ENCODE measurements at regions not wholly inside any gene's neighbourhood (a gene's known extent, or its start where the extent isn't known, plus 50 kb on each side); places are given as distances from the start of the nearest gene placed in this dataset.

- Histone ChIP-seq H3K4me1 (no peaks in the 10 kb centered on the region), H3K9me3 (no peaks in the 10 kb centered on the region), H3K4me3 (replicated peaks in 1 of 3) (no peak overlapping the region), H3K27me3 (no peaks in the 10 kb centered on the region), H3K36me3 (no peaks in the 10 kb centered on the region), H3K27ac (no peak overlapping the region)
- WGBS, 2 donors = 88 to 89% methylated on average over 2 of the region's 2 CpGs
- TF ChIP-seq CTCF (IDR thresholded peaks at IDR 0.05) (no peak), POLR2A (IDR thresholded peaks at IDR 0.05) (no peak)
- intact Hi-C loops (cut with DNase I) = no loop called here
- DNase-seq = no peak
Observed at GRCh38 chr3:1019157-1019556, 73.7 kb upstream of the CNTN6 start.

- DNase-seq = no peak
- intact Hi-C loops (cut with DNase I) = no loop called here
- no peak overlapping the region for H3K4me3 ChIP-seq (replicated peaks in 1 of 3)
- H3K27ac ChIP-seq = no peak overlapping the region
- no peaks in the 10 kb centered on the region for H3K36me3 ChIP-seq
- H3K9me3 ChIP-seq = no peaks in the 10 kb centered on the region
- H3K4me1 ChIP-seq = no peaks in the 10 kb centered on the region
- TF ChIP-seq POLR2A (IDR thresholded peaks at IDR 0.05) = no peak
- TF ChIP-seq CTCF (IDR thresholded peaks at IDR 0.05) = no peak
- WGBS, 2 donors = 85 to 93% methylated on average over 2 of the region's 2 CpGs
- H3K27me3 ChIP-seq = no peaks in the 10 kb centered on the region
Observed at GRCh38 chr3:1026395-1026794, 66.4 kb upstream of the CNTN6 start.

- no peaks in the 10 kb centered on the region for H3K36me3 ChIP-seq
- no peak overlapping the region for H3K4me3 ChIP-seq (replicated peaks in 1 of 3)
- DNase-seq = no peak
- intact Hi-C loops (cut with DNase I) = no loop called here
- no peak overlapping the region for H3K27ac ChIP-seq
- H3K4me1 ChIP-seq = no peaks in the 10 kb centered on the region
- 74% methylated on average over 4 of the region's 4 CpGs for WGBS, 2 donors
- H3K27me3 ChIP-seq = no peaks in the 10 kb centered on the region
- no peak for TF ChIP-seq CTCF (IDR thresholded peaks at IDR 0.05)
- TF ChIP-seq POLR2A (IDR thresholded peaks at IDR 0.05) = no peak
- H3K9me3 ChIP-seq = no peaks in the 10 kb centered on the region
Observed at GRCh38 chr3:1036207-1036826, 56.5 kb upstream of the CNTN6 start.

GRCh38 chr3:1037631-1038030, 55.2 kb upstream of the CNTN6 start:
- intact Hi-C loops (cut with DNase I) = no loop called here
- WGBS, 2 donors = 90 to 92% methylated on average over 5 of the region's 5 CpGs
- no peaks in the 10 kb centered on the region for H3K9me3 ChIP-seq

More at GRCh38 chr3:1037631-1038030, 55.2 kb upstream of the CNTN6 start:
- H3K4me1 ChIP-seq = no peaks in the 10 kb centered on the region
- TF ChIP-seq POLR2A (IDR thresholded peaks at IDR 0.05) = no peak
- TF ChIP-seq CTCF (IDR thresholded peaks at IDR 0.05) = no peak
- H3K36me3 ChIP-seq = no peaks in the 10 kb centered on the region
- no peaks in the 10 kb centered on the region for H3K27me3 ChIP-seq
- no peak for DNase-seq
- no peak overlapping the region for H3K4me3 ChIP-seq (replicated peaks in 1 of 3)
- H3K27ac ChIP-seq = no peak overlapping the region
